ENCODE measurements at regions not wholly inside any gene's neighbourhood (a gene's known extent, or its start where the extent isn't known, plus 50 kb on each side); places are given as distances from the start of the nearest gene placed in this dataset.

DNA sequence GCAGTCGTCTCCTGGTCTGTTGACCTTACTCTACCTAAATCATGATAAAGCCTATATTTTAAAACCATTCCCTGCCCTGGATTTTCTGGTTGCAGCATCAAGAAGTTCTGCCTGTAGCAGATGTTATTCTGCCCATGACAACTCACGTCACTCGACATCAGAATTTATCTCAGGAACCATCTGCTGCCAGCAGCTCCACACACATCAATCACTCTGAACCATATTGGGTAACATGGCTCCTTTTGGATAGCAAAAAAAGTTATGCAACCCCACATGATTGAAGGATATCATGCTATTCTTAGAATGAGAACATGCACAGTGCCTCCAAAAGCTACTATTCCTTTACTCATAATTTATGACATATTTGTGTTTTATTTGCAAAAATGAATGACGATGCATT lies 341.4 kb downstream of the DHRSX start:
- CTCF ChIA-PET (ENCODE audit: partially characterized antibody) = no interaction called here
- H3K4me3 ChIP-seq (ENCODE audit: extremely low read depth in 1 of 4, insufficient read depth in 2 of 4, low read depth in 3 of 4, low read length in 4 of 4) = no peak overlapping the region
- 89% methylated on average over 4 of the region's 4 CpGs; no CpG with 5 or more reads in 1 of the 2 experiments for WGBS, 2 experiments (ENCODE audit: extremely low coverage in 1 of 2, insufficient coverage in 1 of 2, insufficient read length in 1 of 2, insufficient replicate concordance in 2 of 2, low coverage in 1 of 2, low lambda C conversion rate in 2 of 2, missing lambda C conversion rate in 1 of 2)
- no peaks in the 10 kb centered on the region for H3K4me1 ChIP-seq (replicated peaks in 1 of 4; ENCODE audit: control insufficient read depth in 3 of 4, insufficient read depth in 4 of 4, low read length in 3 of 4)
- H3K27ac ChIP-seq (ENCODE audit: low read depth, low read length) = no peak overlapping the region
- no peak overlapping the region for H3K56ac ChIP-seq (replicated peaks; ENCODE audit: insufficient read length, low read depth, low read length)
- H3K23ac ChIP-seq (ENCODE audit: insufficient read length) = no peak overlapping the region
- H3K4me2 ChIP-seq (ENCODE audit: insufficient read depth in 1 of 2, low read depth in 2 of 2, low read length in 2 of 2) = no peak overlapping the region
- no peak overlapping the region for H2BK5ac ChIP-seq (ENCODE audit: low read depth, low read length)
- no peak overlapping the region for H4K5ac ChIP-seq (ENCODE audit: insufficient read length, low read depth, low read length)
- no peak overlapping the region for H3K18ac ChIP-seq (ENCODE audit: extremely low read depth, low read length)
- H2BK15ac ChIP-seq (ENCODE audit: low read length) = no peak overlapping the region
- H3K79me1 ChIP-seq (ENCODE audit: low read depth, low read length) = no peaks in the 10 kb centered on the region; the same call in 1 of the 2 replicates
- H2BK20ac ChIP-seq (ENCODE audit: low read length) = no peak overlapping the region
- no peak overlapping the region for H2BK120ac ChIP-seq (replicated peaks; ENCODE audit: low read depth, low read length)
- POLR2A ChIA-PET (ENCODE audit: partially characterized antibody) = no interaction called here
- no peak overlapping the region for H3K4ac ChIP-seq (replicated peaks; ENCODE audit: insufficient read length, low read depth, low read length)
- no peak for FAIRE-seq
- H3K9ac ChIP-seq (replicated peaks in 1 of 4; ENCODE audit: extremely low read depth in 1 of 4, low read depth in 3 of 4, low read length in 3 of 4) = no peak overlapping the region
- no peak overlapping the region for H2BK12ac ChIP-seq (ENCODE audit: low read depth, low read length)
- H4K8ac ChIP-seq (ENCODE audit: extremely low read depth, insufficient read depth, low read length) = no peak overlapping the region
- no peak overlapping the region for H3K14ac ChIP-seq (ENCODE audit: insufficient read length)
- no peaks in the 10 kb centered on the region for H4K20me1 ChIP-seq (replicated peaks in 1 of 2; ENCODE audit: control insufficient read depth in 1 of 2, insufficient read depth in 2 of 2, low read length in 2 of 2)
- no peaks in the 10 kb centered on the region for H3K79me2 ChIP-seq (ENCODE audit: control insufficient read depth in 1 of 2, insufficient read depth in 2 of 2, low read length in 2 of 2)
- H3K23me2 ChIP-seq (ENCODE audit: low read depth, low read length) = no peaks in the 10 kb centered on the region
- peaks cover 0 to 5% of the 10 kb centered on the region in 2 experiments; a peak in 1 of 4 replicates for H3K9me3 ChIP-seq (ENCODE audit: insufficient read depth in 2 of 2, low read depth in 1 of 2, low read length in 1 of 2)
- H3K27me3 ChIP-seq (replicated peaks in 1 of 4; ENCODE audit: control insufficient read depth in 3 of 4, extremely low read depth in 1 of 4, insufficient read depth in 3 of 4, low read length in 3 of 4) = no peaks in the 10 kb centered on the region
- H3K36me3 ChIP-seq (ENCODE audit: control insufficient read depth in 2 of 4, insufficient read depth in 4 of 4, low read length in 3 of 4) = no peaks in the 10 kb centered on the region
- DNase-seq (ENCODE audit: low read depth in 1 of 2, low spot score in 2 of 2) = no peak
- H2AK5ac ChIP-seq (ENCODE audit: low read depth, low read length) = no peak overlapping the region
- H4K91ac ChIP-seq (replicated peaks; ENCODE audit: insufficient read length, low read length) = no peak overlapping the region
- H2AFZ ChIP-seq (ENCODE audit: low read length) = no peak overlapping the region
- no peak for TF ChIP-seq ASH2L (IDR thresholded peaks at IDR 0.05; ENCODE audit: low read length)
- TF ChIP-seq CBX8 (IDR thresholded peaks at IDR 0.05; ENCODE audit: borderline replicate concordance, low read depth, low read length) = no peak
- no peak for TF ChIP-seq CBX5 (IDR thresholded peaks at IDR 0.05; ENCODE audit: low read depth, low read length)
- TF ChIP-seq RAD21 (IDR thresholded peaks at IDR 0.05 in 1 of 2, conservative IDR thresholded peaks at IDR 0.05 in 1 of 2; ENCODE audit: low read depth in 2 of 2, low read length in 2 of 2) = no peak
- TF ChIP-seq NANOG (IDR thresholded peaks at IDR 0.05; ENCODE audit: insufficient read depth, low read depth, low read length, poor library complexity, severe bottlenecking) = no peak
- no peak for TF ChIP-seq JUN (IDR thresholded peaks at IDR 0.05; ENCODE audit: low read depth, low read length)
- TF ChIP-seq, protein P1, sequence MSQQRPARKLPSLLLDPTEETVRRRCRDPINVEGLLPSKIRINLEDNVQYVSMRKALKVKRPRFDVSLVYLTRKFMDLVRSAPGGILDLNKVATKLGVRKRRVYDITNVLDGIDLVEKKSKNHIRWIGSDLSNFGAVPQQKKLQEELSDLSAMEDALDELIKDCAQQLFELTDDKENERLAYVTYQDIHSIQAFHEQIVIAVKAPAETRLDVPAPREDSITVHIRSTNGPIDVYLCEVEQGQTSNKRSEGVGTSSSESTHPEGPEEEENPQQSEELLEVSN (IDR thresholded peaks at IDR 0.05) = no peak
- TF ChIP-seq CTBP2 (IDR thresholded peaks at IDR 0.05; ENCODE audit: borderline replicate concordance, insufficient read depth, insufficient read length, low read length) = no peak
- TF ChIP-seq EZH2 (IDR thresholded peaks at IDR 0.05; ENCODE audit: low read depth, low read length, severe bottlenecking) = no peak
- TF ChIP-seq SP2 (IDR thresholded peaks at IDR 0.05; ENCODE audit: low read length) = no peak
- TF ChIP-seq CHD1 (IDR thresholded peaks at IDR 0.05; ENCODE audit: low read depth, low read length) = no peak
- no peak for TF ChIP-seq KDM1A (IDR thresholded peaks at IDR 0.05; ENCODE audit: borderline replicate concordance, low read length)
- no peak for TF ChIP-seq GABPA (IDR thresholded peaks at IDR 0.05; ENCODE audit: borderline replicate concordance, insufficient read depth, low read length)
- TF ChIP-seq TBP (IDR thresholded peaks at IDR 0.05; ENCODE audit: low read depth, low read length) = no peak
